GM18951 (cell line): ENCODE measurements at regions not wholly inside any gene's neighbourhood (a gene's known extent, or its start where the extent isn't known, plus 50 kb on each side); places are given as distances from the start of the nearest gene placed in this dataset.

Source experiments
- POLR2A ChIP-seq: IDR thresholded peaks from 4 replicates; pipeline ENCODE4 v1.6.1; 2011; ENCODE audit warnings: mild to moderate bottlenecking; ENCODE audit not compliant: insufficient read length, insufficient read depth; ENCODE audit errors: extremely low read depth
- in situ Hi-C: fragments of 300-500 bp; cut with MboI; formaldehyde crosslinking; loops from one replicate; pipeline ENCODE4 v1.12.0; 2022; ENCODE audit warnings: low sequenced_read_pairs, mixed read lengths, inconsistent platforms; ENCODE audit not compliant: unreplicated experiment

GRCh38 chr1:87202451-87202850 is 126.2 kb upstream of the LMO4 start:
- in situ Hi-C loops, result no loop called here
- no peak for TF ChIP-seq POLR2A

- in situ Hi-C loops, result no loop called here
- TF ChIP-seq POLR2A, result no peak
These were observed 125.6 kb upstream of the LMO4 start for GRCh38 chr1:87202922-87203655.

- in situ Hi-C loops, result no loop called here
- TF ChIP-seq POLR2A, result no peak
These were observed 124.8 kb upstream of the LMO4 start for GRCh38 chr1:87203904-87204303.

- in situ Hi-C loops, result no loop called here
- no peak for TF ChIP-seq POLR2A
These were observed 124.2 kb upstream of the LMO4 start for GRCh38 chr1:87204441-87204840.

- TF ChIP-seq POLR2A, result no peak
- in situ Hi-C loops, result no loop called here
These were observed 123.8 kb upstream of the LMO4 start for GRCh38 chr1:87204921-87205320.

- TF ChIP-seq POLR2A, result no peak
- in situ Hi-C loops, result no loop called here
These were observed 122.4 kb upstream of the LMO4 start for GRCh38 chr1:87206044-87206831.

GRCh38 chr1:87208080-87208479 is 120.6 kb upstream of the LMO4 start:
- in situ Hi-C loops, result no loop called here
- no peak for TF ChIP-seq POLR2A

- in situ Hi-C loops, result no loop called here
- no peak for TF ChIP-seq POLR2A
These were observed 119.7 kb upstream of the LMO4 start for GRCh38 chr1:87208931-87209330.

GRCh38 chr1:87210151-87210550 is 118.5 kb upstream of the LMO4 start:
- no peak for TF ChIP-seq POLR2A
- in situ Hi-C loops, result no loop called here

- in situ Hi-C loops, result no loop called here
- TF ChIP-seq POLR2A, result no peak
These were observed 116.1 kb upstream of the LMO4 start for GRCh38 chr1:87212431-87213134.

GRCh38 chr1:87213135-87213515 is 115.6 kb upstream of the LMO4 start:
- TF ChIP-seq POLR2A, result no peak
- in situ Hi-C loops, result no loop called here

GRCh38 chr1:87215592-87215991 is 113.1 kb upstream of the LMO4 start:
- in situ Hi-C loops, result no loop called here
- TF ChIP-seq POLR2A, result no peak

GRCh38 chr1:87218618-87219017 is 110.1 kb upstream of the LMO4 start:
- TF ChIP-seq POLR2A, result no peak
- in situ Hi-C loops, result no loop called here
